GM20431 (cell line): ENCODE measurements at regions not wholly inside any gene's neighbourhood (a gene's known extent, or its start where the extent isn't known, plus 50 kb on each side); places are given as distances from the start of the nearest gene placed in this dataset.

Experiments
- in situ Hi-C: fragments of 300-500 bp; cut with MseI, MboI; formaldehyde crosslinking; loops from one replicate; pipeline ENCODE4 v1.15.0; 2020; ENCODE audit warnings: low sequenced_read_pairs; ENCODE audit not compliant: unreplicated experiment

DNA sequence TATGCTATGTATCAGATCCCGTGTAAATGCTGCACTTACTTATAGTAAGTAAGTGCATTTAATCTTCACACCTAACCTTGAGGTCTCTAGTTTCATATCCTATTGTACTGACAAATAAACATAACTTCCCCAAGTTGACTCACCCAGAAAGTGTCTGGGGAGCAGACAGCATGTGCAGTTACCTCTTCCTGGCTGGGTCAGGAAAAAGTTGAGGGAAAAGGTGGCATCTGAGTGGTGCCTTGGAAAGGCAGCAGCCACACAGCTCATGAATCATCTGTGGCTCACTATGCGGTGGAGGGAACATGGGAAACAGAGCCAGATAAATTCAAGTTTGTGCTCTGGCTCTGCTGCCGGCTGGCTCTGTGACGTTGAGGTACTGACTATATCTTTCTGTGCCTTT, 382.0 kb upstream of the DYNLRB2 start:
- in situ Hi-C loops: no loop called here

- in situ Hi-C loops: no loop called here
Observed at GRCh38 chr16:80151722-80152111, 389.1 kb upstream of the DYNLRB2 start.

DNA sequence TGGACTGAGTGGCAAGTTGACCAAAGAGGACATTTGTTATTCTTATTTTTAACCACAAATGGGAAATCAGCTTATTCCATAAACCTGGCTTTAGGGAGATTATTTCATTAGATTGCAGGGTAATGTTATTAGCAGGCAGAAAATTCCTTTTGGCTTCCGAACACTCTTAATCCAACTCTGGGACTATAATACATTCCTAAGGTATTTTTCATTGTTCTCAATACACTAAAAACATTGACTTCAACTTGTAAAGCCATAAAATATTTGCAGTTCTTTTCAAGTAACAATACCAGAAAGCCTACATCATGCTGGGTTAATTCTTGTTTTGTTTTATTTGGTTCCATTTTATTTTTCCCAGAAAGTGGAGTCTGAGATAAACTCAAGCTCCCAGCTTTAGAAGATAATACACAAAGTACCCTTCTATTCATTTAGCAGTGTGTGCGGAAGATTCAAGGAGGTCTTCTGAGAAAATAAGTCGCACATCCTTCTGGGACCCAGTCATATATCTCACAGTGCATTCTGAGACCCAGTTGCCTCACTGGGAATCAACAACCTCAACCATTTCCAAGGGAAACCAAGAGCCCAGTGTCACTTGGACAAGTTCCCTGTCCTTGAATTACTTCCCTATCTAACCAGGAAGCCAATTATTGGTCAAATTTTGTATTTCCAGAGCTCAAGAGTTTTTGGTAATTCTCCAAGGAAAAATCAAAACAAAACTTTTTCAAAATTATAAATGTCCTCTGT, 389.6 kb upstream of the DYNLRB2 start:
- in situ Hi-C loops: no loop called here

GRCh38 chr16:80148826-80149225, 392.0 kb upstream of the DYNLRB2 start:
- in situ Hi-C loops: no loop called here

- in situ Hi-C loops: no loop called here
Observed at GRCh38 chr16:80147026-80147655, 393.7 kb upstream of the DYNLRB2 start.

DNA sequence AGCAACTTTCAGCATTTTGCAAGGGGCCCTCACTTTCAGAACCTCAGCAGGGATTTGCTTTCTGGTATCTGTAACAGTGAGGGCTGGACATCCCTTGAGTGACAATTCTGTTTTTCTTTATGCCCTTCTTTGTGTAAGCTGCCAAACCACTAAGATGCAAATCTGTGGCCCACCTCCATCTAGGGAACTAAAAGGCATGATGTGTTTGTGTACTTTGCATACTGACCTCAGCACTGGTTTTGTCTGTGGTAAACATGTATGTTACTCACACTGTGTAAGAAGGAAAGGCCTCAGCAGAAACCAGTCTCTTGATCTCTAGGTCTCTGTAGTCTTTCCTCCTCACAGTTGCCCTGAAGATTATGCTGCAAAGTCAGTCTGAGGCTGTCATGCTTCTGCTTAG, 396.6 kb upstream of the DYNLRB2 start:
- in situ Hi-C loops: no loop called here

GRCh38 chr16:80142940-80143339, 397.9 kb upstream of the DYNLRB2 start:
- in situ Hi-C loops: no loop called here

- in situ Hi-C loops: no loop called here
Observed at GRCh38 chr16:80142281-80142680, 398.5 kb upstream of the DYNLRB2 start.

GRCh38 chr16:80129791-80130190, 411.0 kb upstream of the DYNLRB2 start:
- in situ Hi-C loops: no loop called here

DNA sequence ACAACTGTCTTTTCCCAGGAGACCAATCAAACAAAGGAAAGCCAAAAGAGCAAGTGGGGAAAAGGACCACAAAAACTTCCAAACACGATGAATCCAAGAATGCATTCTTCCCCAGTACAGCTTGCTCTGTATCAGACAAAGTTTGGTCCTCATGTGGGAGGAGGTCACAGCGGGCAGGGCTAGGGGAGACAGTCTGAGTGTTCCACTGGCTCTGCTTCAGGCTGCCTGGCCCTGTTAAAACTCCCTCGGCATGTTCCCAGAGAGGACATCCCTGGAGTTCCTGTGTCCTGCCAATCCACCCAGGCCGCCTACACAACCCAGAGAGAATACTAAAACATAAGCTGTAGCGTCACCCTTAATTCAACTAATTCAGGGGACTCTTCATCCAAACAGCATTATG, 415.1 kb upstream of the DYNLRB2 start:
- in situ Hi-C loops: no loop called here

GRCh38 chr16:80123189-80123588, 417.6 kb upstream of the DYNLRB2 start:
- in situ Hi-C loops: no loop called here

- in situ Hi-C loops: no loop called here
Observed at GRCh38 chr16:80122115-80122514, 418.7 kb upstream of the DYNLRB2 start.

GRCh38 chr16:80121522-80121909, 419.3 kb upstream of the DYNLRB2 start:
- in situ Hi-C loops: no loop called here

DNA sequence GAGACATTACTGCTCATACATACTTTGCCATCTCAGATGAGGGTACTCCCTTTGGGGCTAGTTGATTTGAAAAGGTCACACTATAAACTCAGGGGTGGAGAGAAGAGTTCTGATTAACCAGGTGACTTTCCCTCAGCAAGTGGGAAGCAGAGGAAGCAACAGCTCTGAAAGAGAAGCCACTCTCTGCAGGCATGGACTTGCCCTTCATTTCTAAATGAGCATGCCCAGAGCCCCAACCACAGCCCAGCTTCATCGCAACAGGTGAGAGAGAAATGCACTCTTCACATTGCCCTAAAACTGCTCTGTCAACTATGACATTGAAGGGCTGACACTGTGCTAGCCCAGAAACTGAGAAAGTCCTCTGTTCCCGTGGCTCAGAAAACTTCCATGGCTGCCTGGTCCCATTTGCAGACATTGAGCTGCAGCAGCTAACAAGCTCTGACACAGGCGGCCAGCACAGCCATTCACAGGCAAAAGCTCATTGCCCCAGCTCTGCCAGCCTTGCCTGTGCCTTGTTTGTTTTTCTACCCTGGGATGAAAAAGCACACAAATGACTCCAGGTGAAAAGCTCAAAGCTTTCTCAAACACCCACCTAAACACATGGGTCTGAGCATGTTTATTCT, 419.8 kb upstream of the DYNLRB2 start:
- in situ Hi-C loops: no loop called here

- in situ Hi-C loops: no loop called here
Observed at GRCh38 chr16:80117556-80118130, 423.1 kb upstream of the DYNLRB2 start.

DNA sequence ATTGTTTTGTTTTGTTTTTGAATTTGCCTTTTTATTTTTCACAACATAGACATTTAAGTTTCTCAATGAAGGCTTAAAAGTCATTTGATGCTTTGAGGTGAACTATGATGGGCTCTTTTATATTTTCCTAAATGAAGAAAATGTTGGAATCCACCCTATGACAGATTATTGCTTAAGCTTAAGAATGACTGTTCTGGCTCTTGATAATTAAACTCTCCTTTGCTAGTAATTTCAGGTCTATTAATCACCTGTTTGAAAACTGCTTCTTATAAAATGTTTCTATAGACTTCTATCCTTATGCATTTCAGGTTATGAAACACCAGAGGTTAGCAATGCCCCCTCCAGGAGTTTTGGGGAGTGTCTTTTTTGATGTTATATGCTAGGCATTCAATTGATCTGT, 424.1 kb upstream of the DYNLRB2 start:
- in situ Hi-C loops: no loop called here

DNA sequence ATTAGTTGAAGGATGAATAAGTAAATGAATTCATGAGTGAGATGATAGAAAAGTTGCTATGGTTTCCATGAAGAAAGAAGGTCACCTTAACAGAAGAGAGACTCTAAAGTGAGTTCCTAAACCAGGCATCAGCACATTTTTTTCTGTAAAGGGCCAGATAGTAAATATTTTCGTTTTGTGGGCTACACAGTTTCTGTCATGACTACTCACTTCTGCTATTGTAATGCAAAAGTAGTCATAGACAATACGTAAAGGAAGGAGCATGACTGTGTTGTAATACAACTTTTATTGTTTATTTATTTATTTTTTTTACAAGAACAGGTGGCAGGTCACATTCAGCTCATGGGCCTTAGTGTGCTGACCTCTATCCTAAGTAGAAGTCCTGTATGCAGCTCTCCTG, 426.1 kb upstream of the DYNLRB2 start:
- in situ Hi-C loops: no loop called here

DNA sequence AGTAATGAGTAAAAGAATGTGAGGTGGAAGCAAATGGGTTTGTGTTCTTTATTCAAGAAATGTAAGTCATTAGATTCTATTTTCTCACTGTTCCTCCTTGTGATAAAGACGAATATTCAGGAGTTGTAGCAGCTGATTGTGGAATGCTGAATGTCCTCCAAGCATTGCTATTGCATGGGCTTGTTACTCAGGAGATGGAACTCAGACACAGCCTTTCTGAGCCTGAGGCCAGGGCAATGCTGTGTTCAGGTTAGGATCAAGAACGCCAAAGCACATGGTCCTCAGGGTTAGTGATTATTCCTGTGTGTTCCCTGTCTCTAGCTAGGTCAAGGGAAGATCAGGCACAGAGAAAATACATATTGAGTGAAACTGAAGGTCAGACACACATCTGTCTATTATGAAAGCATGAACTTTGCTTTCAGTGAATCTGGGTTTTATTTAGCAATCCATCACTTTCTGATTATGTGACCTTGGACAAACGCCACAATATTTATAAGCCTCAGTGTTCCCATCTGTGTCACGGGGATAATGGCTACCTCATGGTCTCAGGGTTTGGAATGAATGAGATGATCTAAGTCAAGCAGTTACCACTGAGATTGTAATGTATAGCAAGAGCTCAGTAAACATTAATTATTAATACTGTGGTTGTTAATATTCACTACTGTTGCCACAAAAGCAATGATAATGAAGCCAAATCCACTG, 426.8 kb upstream of the DYNLRB2 start:
- in situ Hi-C loops: no loop called here

GRCh38 chr16:80109581-80109980, 431.2 kb upstream of the DYNLRB2 start:
- in situ Hi-C loops: no loop called here

GRCh38 chr16:80107900-80108299, 432.9 kb upstream of the DYNLRB2 start:
- in situ Hi-C loops: no loop called here

- in situ Hi-C loops: no loop called here
Observed at GRCh38 chr16:80105751-80106150, 435.0 kb upstream of the DYNLRB2 start.
